ENCODE measurements at regions not wholly inside any gene's neighbourhood (a gene's known extent, or its start where the extent isn't known, plus 50 kb on each side); places are given as distances from the start of the nearest gene placed in this dataset.

- TF ChIP-seq, protein P1, sequence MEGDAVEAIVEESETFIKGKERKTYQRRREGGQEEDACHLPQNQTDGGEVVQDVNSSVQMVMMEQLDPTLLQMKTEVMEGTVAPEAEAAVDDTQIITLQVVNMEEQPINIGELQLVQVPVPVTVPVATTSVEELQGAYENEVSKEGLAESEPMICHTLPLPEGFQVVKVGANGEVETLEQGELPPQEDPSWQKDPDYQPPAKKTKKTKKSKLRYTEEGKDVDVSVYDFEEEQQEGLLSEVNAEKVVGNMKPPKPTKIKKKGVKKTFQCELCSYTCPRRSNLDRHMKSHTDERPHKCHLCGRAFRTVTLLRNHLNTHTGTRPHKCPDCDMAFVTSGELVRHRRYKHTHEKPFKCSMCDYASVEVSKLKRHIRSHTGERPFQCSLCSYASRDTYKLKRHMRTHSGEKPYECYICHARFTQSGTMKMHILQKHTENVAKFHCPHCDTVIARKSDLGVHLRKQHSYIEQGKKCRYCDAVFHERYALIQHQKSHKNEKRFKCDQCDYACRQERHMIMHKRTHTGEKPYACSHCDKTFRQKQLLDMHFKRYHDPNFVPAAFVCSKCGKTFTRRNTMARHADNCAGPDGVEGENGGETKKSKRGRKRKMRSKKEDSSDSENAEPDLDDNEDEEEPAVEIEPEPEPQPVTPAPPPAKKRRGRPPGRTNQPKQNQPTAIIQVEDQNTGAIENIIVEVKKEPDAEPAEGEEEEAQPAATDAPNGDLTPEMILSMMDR (IDR thresholded peaks at IDR 0.05 in 8 of 11, conservative IDR thresholded peaks at IDR 0.05 in 3 of 11): no peak
- TF ChIP-seq POLR2A (IDR thresholded peaks at IDR 0.05): no peak
- TF ChIP-seq POLR2AphosphoS5 (IDR thresholded peaks at IDR 0.05): no peak
Measured at GRCh38 chr11:122488892-122489706, 166.4 kb upstream of the UBASH3B start.
